WTC11 (cell line): ENCODE measurements at regions not wholly inside any gene's neighbourhood (a gene's known extent, or its start where the extent isn't known, plus 50 kb on each side); places are given as distances from the start of the nearest gene placed in this dataset.

ENCODE experiments used
- ATAC-seq: fragments of 200-7000 bp; cut with Tn5 transposase; 2 replicates; pipeline ENCODE4 v1.10.0; 2021; ENCODE audit warnings: mild to moderate bottlenecking, moderate library complexity
- CTCF ChIA-PET: fragments of 300-600 bp; sonication (Branson Sonifier 250); formaldehyde crosslinking; loops from one replicate; lab custom pipeline; 2021; ENCODE audit warnings: antibody characterized with exemption; lab: Charles Lee
- POLR2A ChIA-PET: fragments of 350-600 bp; sonication (Branson Sonifier 250); formaldehyde crosslinking; loops from one replicate; lab custom pipeline; 2021; ENCODE audit warnings: antibody characterized with exemption; lab: Charles Lee
- DNase-seq: peaks from one replicate; pipeline ENCODE4 v3.0.0; 2021; ENCODE audit warnings: low spot score
- H3K27ac Mint-ChIP-seq: 2 replicates; pipeline ENCODE4 v1.8.0; 2021; ENCODE audit warnings: mixed read lengths
- H3K27me3 Mint-ChIP-seq: 2 replicates; pipeline ENCODE4 v1.8.0; 2021; ENCODE audit warnings: low read depth, mild to moderate bottlenecking, moderate library complexity, mixed read lengths
- H3K36me3 Mint-ChIP-seq: 2 replicates; pipeline ENCODE4 v1.8.0; 2021; ENCODE audit warnings: mixed read lengths
- H3K4me1 Mint-ChIP-seq: 2 replicates; pipeline ENCODE4 v1.8.0; 2022; ENCODE audit warnings: mixed read lengths
- H3K4me3 Mint-ChIP-seq: 2 replicates; pipeline ENCODE4 v1.8.0; 2021; ENCODE audit warnings: mild to moderate bottlenecking, moderate library complexity, mixed read lengths
- H3K9me3 Mint-ChIP-seq: 2 replicates; pipeline ENCODE4 v1.8.0; 2021; ENCODE audit warnings: mixed read lengths
- ATF1 ChIP-seq: sonication (generic); formaldehyde crosslinking; IDR thresholded peaks from 2 replicates; pipeline ENCODE4 v1.8.1; 2023; ENCODE audit warnings: mild to moderate bottlenecking, moderate library complexity, missing genetic modification reagents
- ATF2 ChIP-seq: sonication (generic); formaldehyde crosslinking; IDR thresholded peaks from 2 replicates; pipeline ENCODE4 v1.8.1; 2022; ENCODE audit warnings: low read depth, missing genetic modification reagents, borderline replicate concordance
- ATF3 ChIP-seq: sonication (generic); formaldehyde crosslinking; conservative IDR thresholded peaks from 2 replicates; pipeline ENCODE4 v1.8.1; 2022; ENCODE audit warnings: mild to moderate bottlenecking, missing genetic modification reagents
- ATF6 ChIP-seq: sonication (generic); formaldehyde crosslinking; IDR thresholded peaks from 2 replicates; pipeline ENCODE4 v1.8.1; 2023; ENCODE audit warnings: mild to moderate bottlenecking, missing genetic modification reagents
- EMX1 ChIP-seq: fragments of 250-450 bp; sonication (Bioruptor Pico); IDR thresholded peaks from 2 replicates; pipeline ENCODE4 v1.8.0; 2021; ENCODE audit warnings: mild to moderate bottlenecking
- FOXK1 ChIP-seq: sonication (generic); formaldehyde crosslinking; IDR thresholded peaks from 2 replicates; pipeline ENCODE4 v1.8.0; 2022; ENCODE audit warnings: mild to moderate bottlenecking, moderate library complexity, missing genetic modification reagents
- FOXP4 ChIP-seq: sonication (generic); formaldehyde crosslinking; IDR thresholded peaks from 2 replicates; pipeline ENCODE4 v1.8.0; 2022; ENCODE audit warnings: mild to moderate bottlenecking, missing genetic modification reagents
- GTF2I ChIP-seq: fragments of 250-450 bp; sonication (Bioruptor Pico); conservative IDR thresholded peaks from 2 replicates; pipeline ENCODE4 v1.4.0; 2021; ENCODE audit warnings: mild to moderate bottlenecking
- JAZF1 ChIP-seq: fragments of 250-450 bp; sonication (Bioruptor Pico); IDR thresholded peaks from 2 replicates; pipeline ENCODE4 v1.9.0; 2021; ENCODE audit warnings: moderate library complexity, mild to moderate bottlenecking, inconsistent platforms
- NR2C2 ChIP-seq: sonication (generic); formaldehyde crosslinking; IDR thresholded peaks from 2 replicates; pipeline ENCODE4 v1.8.0; 2022; ENCODE audit warnings: mild to moderate bottlenecking, missing genetic modification reagents
- NR3C1 ChIP-seq: sonication (generic); formaldehyde crosslinking; conservative IDR thresholded peaks from 2 replicates; pipeline ENCODE4 v1.8.1; 2023; ENCODE audit warnings: low read depth, mild to moderate bottlenecking, missing genetic modification reagents
- TCF7 ChIP-seq: sonication (generic); formaldehyde crosslinking; IDR thresholded peaks from 2 replicates; pipeline ENCODE4 v1.8.0; 2022; ENCODE audit warnings: mild to moderate bottlenecking, low read depth, missing genetic modification reagents, moderate library complexity
- TEAD1 ChIP-seq: sonication (generic); formaldehyde crosslinking; IDR thresholded peaks from 2 replicates; pipeline ENCODE4 v1.8.0; 2022; ENCODE audit warnings: mild to moderate bottlenecking, missing genetic modification reagents
- TEAD4 ChIP-seq: sonication (generic); formaldehyde crosslinking; IDR thresholded peaks from 2 replicates; pipeline ENCODE4 v1.8.0; 2022; ENCODE audit warnings: mild to moderate bottlenecking, missing genetic modification reagents
- USF2 ChIP-seq: sonication (generic); formaldehyde crosslinking; IDR thresholded peaks from 2 replicates; pipeline ENCODE4 v1.8.1; 2023; ENCODE audit warnings: mild to moderate bottlenecking, missing genetic modification reagents, moderate library complexity
- ZNF532 ChIP-seq: fragments of 250-450 bp; sonication (Bioruptor Pico); IDR thresholded peaks from 2 replicates; pipeline ENCODE4 v1.9.0; 2021; ENCODE audit warnings: mild to moderate bottlenecking, borderline replicate concordance

GRCh38 chr10:128296253-128297007, 170.2 kb upstream of the MKI67 start:
- Mint-ChIP-seq H3K27ac (no peak overlapping the region), H3K27me3 (peaks cover under 1% of the 10 kb centered on the region; the same call in 1 of the 2 replicates), H3K9me3 (peaks cover 36% of the 10 kb centered on the region), H3K4me1 (no peaks in the 10 kb centered on the region), H3K36me3 (peaks cover 17% of the 10 kb centered on the region), H3K4me3 (no peak overlapping the region)
- no peak for TF ChIP-seq USF2
- TF ChIP-seq ATF3, result no peak
- no peak for TF ChIP-seq ATF2 (CRISPR knock-in tag)
- no peak for TF ChIP-seq EMX1 (CRISPR knock-in tag)
- no peak for TF ChIP-seq TCF7 (CRISPR knock-in tag)
- TF ChIP-seq ZNF532, result no peak
- no peak for TF ChIP-seq NR2C2
- no peak for TF ChIP-seq GTF2I (CRISPR knock-in tag)
- TF ChIP-seq NR3C1 (CRISPR knock-in tag), result no peak
- TF ChIP-seq ATF1 (CRISPR knock-in tag), result no peak
- no peak for TF ChIP-seq FOXK1 (CRISPR knock-in tag)
- no peak for TF ChIP-seq JAZF1
- no peak for TF ChIP-seq FOXP4 (CRISPR knock-in tag)
- CTCF ChIA-PET, result interaction anchor here (1.2 kb wide), 1 partner anchor 29 kb away, joined by 4 read pairs; no protein-coding TSS in a partner anchor
- ATAC-seq (no peak), DNase-seq (no peak)
- POLR2A ChIA-PET, result interaction anchor here (0.6 kb wide), 1 partner anchor 598 kb away, joined by 9 read pairs; no protein-coding TSS in a partner anchor

- TF ChIP-seq TEAD4, result no peak
- no peak for TF ChIP-seq TEAD1 (CRISPR knock-in tag)
- TF ChIP-seq NR3C1 (CRISPR knock-in tag), result no peak
- no peak for TF ChIP-seq ATF6 (CRISPR knock-in tag)
- Mint-ChIP-seq H3K27ac (no peak overlapping the region), H3K4me3 (no peak overlapping the region), H3K9me3 (peaks cover 37% of the 10 kb centered on the region), H3K36me3 (peaks cover 20% of the 10 kb centered on the region), H3K4me1 (no peaks in the 10 kb centered on the region), H3K27me3 (no peaks in the 10 kb centered on the region; the same call in 1 of the 2 replicates)
- CTCF ChIA-PET, result no interaction called here
- DNase-seq, result no peak
- POLR2A ChIA-PET, result no interaction called here
- no peak for ATAC-seq
Measured at GRCh38 chr10:128297709-128298378, 171.6 kb upstream of the MKI67 start.
